ENCODE measurements at regions not wholly inside any gene's neighbourhood (a gene's known extent, or its start where the extent isn't known, plus 50 kb on each side); places are given as distances from the start of the nearest gene placed in this dataset.

DNA sequence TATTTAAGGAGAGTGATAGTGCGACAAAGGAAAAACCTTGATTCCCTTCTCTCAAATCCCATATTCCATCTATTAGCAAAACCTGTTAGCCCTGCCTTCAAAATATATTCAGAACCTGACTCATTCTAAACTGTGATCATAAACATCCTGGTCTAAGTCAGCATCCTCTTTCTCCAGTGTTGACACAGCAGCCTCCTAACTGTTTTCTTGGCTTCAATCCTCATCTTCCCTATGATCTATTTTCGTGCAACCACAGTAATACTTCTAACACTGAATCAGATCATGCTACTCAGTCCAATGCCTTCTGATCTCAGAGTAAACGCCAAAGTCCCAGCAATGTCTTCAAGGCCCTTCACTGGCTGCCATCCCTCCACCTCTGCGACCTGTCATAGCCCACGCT is 785.1 kb downstream of the EDEM1 start:
- no peak for TF ChIP-seq POLR2A (IDR thresholded peaks at IDR 0.05)
- no peak for TF ChIP-seq EP300 (IDR thresholded peaks at IDR 0.05)
